ENCODE measurements at regions not wholly inside any gene's neighbourhood (a gene's known extent, or its start where the extent isn't known, plus 50 kb on each side); places are given as distances from the start of the nearest gene placed in this dataset.

DNA sequence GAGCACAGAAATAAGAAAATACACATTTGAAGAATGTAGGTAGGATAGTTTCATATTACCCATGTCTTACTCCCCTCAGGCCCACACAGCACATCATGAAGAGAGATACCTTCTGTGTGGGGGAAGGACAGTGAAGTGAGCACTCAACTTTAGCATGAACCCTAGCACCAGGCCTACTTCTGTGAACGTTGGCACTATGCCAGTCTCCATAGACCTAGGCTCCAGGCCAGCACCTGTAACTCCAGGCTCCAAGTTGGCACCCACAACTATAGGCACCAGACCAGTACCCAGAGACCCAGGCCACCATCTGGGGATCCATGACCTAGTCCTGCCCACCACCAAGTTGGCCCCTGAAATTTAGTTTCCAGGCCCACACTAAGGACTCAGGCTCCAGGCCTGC is 410.9 kb downstream of the INSC start:
- Histone ChIP-seq H3K9me3 (peaks cover 6 to 37% (median 27%) of the 10 kb centered on the region in 8 donors), H3K27ac (no peak overlapping the region), H3K4me1 (no peaks in the 10 kb centered on the region), H3K27me3 (replicated peaks in 1 of 7) (no peaks in the 10 kb centered on the region), H3K4me3 (no peak overlapping the region), H3K36me3 (no peaks in the 10 kb centered on the region)
- 50 to 83% (median 66%) methylated on average over 1 of the region's 1 CpG for WGBS, 5 donors
- no peak for DNase-seq
- TF ChIP-seq, protein P1, sequence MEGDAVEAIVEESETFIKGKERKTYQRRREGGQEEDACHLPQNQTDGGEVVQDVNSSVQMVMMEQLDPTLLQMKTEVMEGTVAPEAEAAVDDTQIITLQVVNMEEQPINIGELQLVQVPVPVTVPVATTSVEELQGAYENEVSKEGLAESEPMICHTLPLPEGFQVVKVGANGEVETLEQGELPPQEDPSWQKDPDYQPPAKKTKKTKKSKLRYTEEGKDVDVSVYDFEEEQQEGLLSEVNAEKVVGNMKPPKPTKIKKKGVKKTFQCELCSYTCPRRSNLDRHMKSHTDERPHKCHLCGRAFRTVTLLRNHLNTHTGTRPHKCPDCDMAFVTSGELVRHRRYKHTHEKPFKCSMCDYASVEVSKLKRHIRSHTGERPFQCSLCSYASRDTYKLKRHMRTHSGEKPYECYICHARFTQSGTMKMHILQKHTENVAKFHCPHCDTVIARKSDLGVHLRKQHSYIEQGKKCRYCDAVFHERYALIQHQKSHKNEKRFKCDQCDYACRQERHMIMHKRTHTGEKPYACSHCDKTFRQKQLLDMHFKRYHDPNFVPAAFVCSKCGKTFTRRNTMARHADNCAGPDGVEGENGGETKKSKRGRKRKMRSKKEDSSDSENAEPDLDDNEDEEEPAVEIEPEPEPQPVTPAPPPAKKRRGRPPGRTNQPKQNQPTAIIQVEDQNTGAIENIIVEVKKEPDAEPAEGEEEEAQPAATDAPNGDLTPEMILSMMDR (IDR thresholded peaks at IDR 0.05 in 8 of 11, conservative IDR thresholded peaks at IDR 0.05 in 3 of 11): no peak
- TF ChIP-seq POLR2AphosphoS5 (IDR thresholded peaks at IDR 0.05) (no peak), POLR2A (IDR thresholded peaks at IDR 0.05) (no peak)
- intact Hi-C loops (cut with DNase I; ENCODE audit: low total_unique reads): no loop called here

DNA sequence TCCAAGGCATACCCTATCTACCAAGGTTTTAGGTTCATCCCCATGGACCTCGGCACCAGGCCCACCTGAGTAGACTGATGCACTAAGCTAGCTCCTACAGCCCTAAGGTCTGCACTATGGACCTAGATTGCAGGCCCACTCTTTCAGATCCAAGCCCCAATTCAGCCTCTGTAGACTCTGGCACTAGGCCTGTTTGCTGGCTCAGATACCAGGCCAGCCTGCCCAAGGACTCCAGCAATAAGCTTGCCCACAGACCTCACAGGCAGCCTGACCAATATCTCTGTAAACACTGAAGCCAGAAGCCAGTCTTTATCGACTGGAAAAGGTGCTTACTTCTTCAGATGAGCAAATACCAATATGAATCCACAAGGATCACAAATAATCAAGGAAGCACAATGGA is 411.3 kb downstream of the INSC start:
- no peaks in the 10 kb centered on the region for H3K36me3 ChIP-seq
- H3K9me3 ChIP-seq: peaks cover 6 to 37% (median 27%) of the 10 kb centered on the region in 8 donors
- H3K4me1 ChIP-seq: no peaks in the 10 kb centered on the region
- no peak overlapping the region for H3K4me3 ChIP-seq
- no peak overlapping the region for H3K27ac ChIP-seq
- intact Hi-C loops (cut with DNase I; ENCODE audit: low total_unique reads): no loop called here
- DNase-seq: no peak
- TF ChIP-seq, protein P1 (IDR thresholded peaks at IDR 0.05 in 8 of 11, conservative IDR thresholded peaks at IDR 0.05 in 3 of 11): no peak
- TF ChIP-seq POLR2AphosphoS5 (IDR thresholded peaks at IDR 0.05): no peak
- TF ChIP-seq POLR2A (IDR thresholded peaks at IDR 0.05): no peak
- 68 to 86% (median 73%) methylated on average over 2 of the region's 2 CpGs for WGBS, 5 donors
- no peaks in the 10 kb centered on the region for H3K27me3 ChIP-seq (replicated peaks in 1 of 7)

DNA sequence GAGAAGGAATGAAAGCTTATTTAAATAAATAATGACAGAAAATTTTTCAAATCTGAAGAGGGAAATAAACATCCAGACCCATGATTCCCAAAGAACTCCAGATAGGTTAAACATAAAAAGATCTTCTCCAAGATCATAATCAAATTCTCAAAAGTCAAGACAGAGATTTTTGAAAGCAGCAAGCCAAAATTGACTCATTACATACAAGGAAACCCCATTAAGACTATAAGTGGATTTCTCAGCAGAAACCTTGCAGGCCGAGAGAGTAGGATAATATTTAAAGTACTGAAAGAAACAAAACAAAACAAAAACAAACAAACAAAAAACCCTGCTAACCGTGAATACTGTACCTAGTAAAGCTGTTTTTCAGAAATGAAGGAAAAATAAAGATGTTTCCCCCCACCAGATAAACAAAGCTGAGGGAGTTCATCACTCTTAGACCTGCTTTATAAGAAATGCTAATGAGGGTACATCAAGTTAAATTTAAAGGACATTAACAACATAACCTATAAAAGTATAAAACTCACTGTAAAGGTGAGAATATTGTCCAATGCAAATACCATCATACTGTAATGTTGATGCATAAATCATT is 412.2 kb downstream of the INSC start:
- Histone ChIP-seq H3K4me3 (no peak overlapping the region), H3K4me1 (no peaks in the 10 kb centered on the region), H3K36me3 (no peaks in the 10 kb centered on the region), H3K9me3 (peaks cover 6 to 35% (median 27%) of the 10 kb centered on the region in 8 donors), H3K27me3 (replicated peaks in 1 of 7) (no peaks in the 10 kb centered on the region), H3K27ac (no peak overlapping the region)
- intact Hi-C loops (cut with DNase I; ENCODE audit: low total_unique reads): no loop called here
- no peak for TF ChIP-seq POLR2AphosphoS5 (IDR thresholded peaks at IDR 0.05)
- TF ChIP-seq POLR2A (IDR thresholded peaks at IDR 0.05): no peak
- TF ChIP-seq, protein P1 (IDR thresholded peaks at IDR 0.05 in 8 of 11, conservative IDR thresholded peaks at IDR 0.05 in 3 of 11): no peak
- no peak for DNase-seq
- WGBS, 5 donors: 55 to 91% (median 63%) methylated on average over 2 of the region's 2 CpGs

DNA sequence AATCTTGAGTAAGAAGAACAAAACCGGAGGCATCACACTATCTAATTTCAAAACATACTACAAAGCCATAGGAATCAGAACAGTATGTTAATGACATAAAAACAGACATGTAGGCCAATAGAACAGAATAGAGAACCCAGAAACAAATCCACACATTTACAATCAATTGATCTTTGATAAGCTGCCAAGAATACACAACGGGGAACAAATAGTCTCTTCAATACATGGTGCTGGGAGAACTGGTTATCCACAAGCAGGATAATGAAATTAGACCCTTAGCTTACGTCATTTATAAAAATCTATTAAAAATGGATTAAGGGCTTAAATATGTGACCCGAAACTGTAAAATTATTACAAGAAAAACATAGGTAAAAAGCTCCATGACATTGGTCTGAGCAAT is 417.7 kb downstream of the INSC start:
- H3K4me3 ChIP-seq: no peak overlapping the region
- H3K27me3 ChIP-seq (replicated peaks in 1 of 7): no peaks in the 10 kb centered on the region
- intact Hi-C loops (cut with DNase I; ENCODE audit: low total_unique reads): no loop called here
- TF ChIP-seq POLR2A (IDR thresholded peaks at IDR 0.05): no peak
- TF ChIP-seq POLR2AphosphoS5 (IDR thresholded peaks at IDR 0.05): no peak
- TF ChIP-seq, protein P1 (IDR thresholded peaks at IDR 0.05 in 8 of 11, conservative IDR thresholded peaks at IDR 0.05 in 3 of 11): no peak
- DNase-seq: no peak
- H3K4me1 ChIP-seq: no peaks in the 10 kb centered on the region
- H3K27ac ChIP-seq: no peak overlapping the region
- peaks cover 0 to 18% (median 8%) of the 10 kb centered on the region in 8 donors for H3K9me3 ChIP-seq
- H3K36me3 ChIP-seq: no peaks in the 10 kb centered on the region
- WGBS, 5 donors: 81 to 91% (median 85%) methylated on average over 4 of the region's 4 CpGs
